ENCODE measurements at regions not wholly inside any gene's neighbourhood (a gene's known extent, or its start where the extent isn't known, plus 50 kb on each side); places are given as distances from the start of the nearest gene placed in this dataset.

DNA sequence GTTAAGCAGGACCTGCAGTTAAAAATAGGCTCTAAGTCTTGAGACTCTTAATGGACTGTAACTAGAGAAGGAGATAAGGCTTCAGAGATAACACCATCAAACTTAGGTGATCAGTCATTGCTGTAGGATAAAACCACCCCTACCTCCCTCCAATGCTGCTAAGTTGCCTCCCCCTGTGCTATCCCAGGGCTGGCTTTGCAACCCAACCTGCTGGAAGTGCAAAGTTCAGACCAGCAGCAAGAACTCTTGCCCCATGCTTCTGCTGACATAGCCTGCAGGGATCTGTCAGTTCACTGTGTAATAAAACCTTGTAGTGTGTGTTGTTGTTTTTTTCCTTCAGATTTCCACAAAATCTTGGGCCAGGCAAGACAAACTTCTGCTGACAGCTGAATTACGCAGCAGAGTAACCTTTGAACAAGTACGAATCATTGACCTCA lies 57.4 kb upstream of the EPB41L3 start:
- ATAC-seq (ENCODE audit: low read depth): no peak
- DNase-seq (ENCODE audit: low spot score): no peak

GRCh38 chr18:5600378-5601071 lies 56.7 kb upstream of the EPB41L3 start:
- no peaks in the 10 kb centered on the region for H3K9me3 ChIP-seq (ENCODE audit: severe bottlenecking)
- H3K4me3 ChIP-seq (ENCODE audit: severe bottlenecking): no peak overlapping the region
- no peak for ATAC-seq (ENCODE audit: low read depth)
- DNase-seq (ENCODE audit: low spot score): no peak
- H3K36me3 ChIP-seq (ENCODE audit: low read depth): no peaks in the 10 kb centered on the region
- TF ChIP-seq CTCF (IDR thresholded peaks at IDR 0.05; ENCODE audit: poor library complexity, severe bottlenecking): peak; percentile 54
- no peak overlapping the region for H3K27ac ChIP-seq (ENCODE audit: poor library complexity, severe bottlenecking)
- no peaks in the 10 kb centered on the region for H3K27me3 ChIP-seq (ENCODE audit: insufficient read depth, poor library complexity, severe bottlenecking)
- no peaks in the 10 kb centered on the region for H3K4me1 ChIP-seq (ENCODE audit: insufficient read depth, poor library complexity, severe bottlenecking)

More for the DNA sequence above, 57.4 kb upstream of the EPB41L3 start:
- no peaks in the 10 kb centered on the region for H3K4me1 ChIP-seq (ENCODE audit: insufficient read depth, poor library complexity, severe bottlenecking)
- no peak overlapping the region for H3K27ac ChIP-seq (ENCODE audit: poor library complexity, severe bottlenecking)
- no peaks in the 10 kb centered on the region for H3K36me3 ChIP-seq (ENCODE audit: low read depth)
- H3K4me3 ChIP-seq (ENCODE audit: severe bottlenecking): no peak overlapping the region
- no peaks in the 10 kb centered on the region for H3K9me3 ChIP-seq (ENCODE audit: severe bottlenecking)
- no peaks in the 10 kb centered on the region for H3K27me3 ChIP-seq (ENCODE audit: insufficient read depth, poor library complexity, severe bottlenecking)
- no peak for TF ChIP-seq CTCF (IDR thresholded peaks at IDR 0.05; ENCODE audit: poor library complexity, severe bottlenecking)

- H3K4me1 ChIP-seq (ENCODE audit: insufficient read depth, poor library complexity, severe bottlenecking): no peaks in the 10 kb centered on the region
- no peaks in the 10 kb centered on the region for H3K9me3 ChIP-seq (ENCODE audit: severe bottlenecking)
- no peak overlapping the region for H3K27ac ChIP-seq (ENCODE audit: poor library complexity, severe bottlenecking)
- no peak for TF ChIP-seq CTCF (IDR thresholded peaks at IDR 0.05; ENCODE audit: poor library complexity, severe bottlenecking)
- ATAC-seq (ENCODE audit: low read depth): no peak
- no peaks in the 10 kb centered on the region for H3K36me3 ChIP-seq (ENCODE audit: low read depth)
- no peaks in the 10 kb centered on the region for H3K27me3 ChIP-seq (ENCODE audit: insufficient read depth, poor library complexity, severe bottlenecking)
- no peak overlapping the region for H3K4me3 ChIP-seq (ENCODE audit: severe bottlenecking)
- no peak for DNase-seq (ENCODE audit: low spot score)
Observed at GRCh38 chr18:5596585-5596984, 52.8 kb upstream of the EPB41L3 start.

Measured in RWPE2 (cell line).